ENCODE measurements at regions not wholly inside any gene's neighbourhood (a gene's known extent, or its start where the extent isn't known, plus 50 kb on each side); places are given as distances from the start of the nearest gene placed in this dataset.

GRCh38 chr5:125331987-125332598, 585.7 kb upstream of the ZNF608 start:
- Histone ChIP-seq H3K4me1 (ENCODE audit: control insufficient read depth, insufficient read depth, low read length) (no peaks in the 10 kb centered on the region), H3K27me3 (ENCODE audit: control insufficient read depth, insufficient read depth, low read length, poor library complexity, severe bottlenecking) (no peaks in the 10 kb centered on the region), H3K27ac (ENCODE audit: low read depth, low read length) (no peak overlapping the region), H3K9me3 (ENCODE audit: control insufficient read depth, low read length) (no peaks in the 10 kb centered on the region), H3K4me3 (ENCODE audit: low read length) (no peak overlapping the region), H3K9ac (ENCODE audit: extremely low read depth, low read length, poor library complexity, severe bottlenecking) (no peak overlapping the region), H3K36me3 (ENCODE audit: control insufficient read depth, insufficient read depth, low read length) (no peaks in the 10 kb centered on the region)
- H3K9me3 Mint-ChIP-seq, result no peaks in the 10 kb centered on the region
- H3K4me1 Mint-ChIP-seq, result peaks cover 17% of the 10 kb centered on the region
- no peak for DNase-seq
- no peak for TF ChIP-seq CTCF (conservative IDR thresholded peaks at IDR 0.05)
- no peak overlapping the region for H3K27ac Mint-ChIP-seq
- no CpG with 5 or more reads among the region's 1 CpG for WGBS, 2 experiments (ENCODE audit: insufficient coverage in 1 of 2, insufficient read length in 1 of 2)
- H3K4me3 Mint-ChIP-seq, result no peak overlapping the region
- H3K27me3 Mint-ChIP-seq (ENCODE audit: insufficient read depth), result no peaks in the 10 kb centered on the region
- no peaks in the 10 kb centered on the region for H3K36me3 Mint-ChIP-seq (ENCODE audit: low read depth)

- Histone ChIP-seq H3K27me3 (ENCODE audit: control insufficient read depth, insufficient read depth, low read length, poor library complexity, severe bottlenecking) (no peaks in the 10 kb centered on the region), H3K4me3 (ENCODE audit: low read length) (no peak overlapping the region), H3K9me3 (ENCODE audit: control insufficient read depth, low read length) (no peaks in the 10 kb centered on the region), H3K4me1 (ENCODE audit: control insufficient read depth, insufficient read depth, low read length) (no peaks in the 10 kb centered on the region), H3K9ac (ENCODE audit: extremely low read depth, low read length, poor library complexity, severe bottlenecking) (no peak overlapping the region), H3K36me3 (ENCODE audit: control insufficient read depth, insufficient read depth, low read length) (no peaks in the 10 kb centered on the region), H3K27ac (ENCODE audit: low read depth, low read length) (no peak overlapping the region)
- Mint-ChIP-seq H3K4me1 (peaks cover 15% of the 10 kb centered on the region), H3K27ac (no peak overlapping the region), H3K4me3 (no peak overlapping the region), H3K27me3 (ENCODE audit: insufficient read depth) (no peaks in the 10 kb centered on the region), H3K36me3 (ENCODE audit: low read depth) (no peaks in the 10 kb centered on the region), H3K9me3 (no peaks in the 10 kb centered on the region)
- no peak for DNase-seq
- no peak for TF ChIP-seq CTCF (conservative IDR thresholded peaks at IDR 0.05)
- WGBS, 2 experiments (ENCODE audit: insufficient coverage in 1 of 2, insufficient read length in 1 of 2), result 78% methylated on average over 2 of the region's 2 CpGs; no CpG with 5 or more reads in 1 of the 2 experiments
Measured at GRCh38 chr5:125333416-125333815, 587.0 kb upstream of the ZNF608 start.

- no peaks in the 10 kb centered on the region for H3K9me3 Mint-ChIP-seq
- Histone ChIP-seq H3K27me3 (ENCODE audit: control insufficient read depth, insufficient read depth, low read length, poor library complexity, severe bottlenecking) (no peaks in the 10 kb centered on the region), H3K9me3 (ENCODE audit: control insufficient read depth, low read length) (no peaks in the 10 kb centered on the region), H3K9ac (ENCODE audit: extremely low read depth, low read length, poor library complexity, severe bottlenecking) (no peak overlapping the region), H3K4me1 (ENCODE audit: control insufficient read depth, insufficient read depth, low read length) (no peaks in the 10 kb centered on the region), H3K4me3 (ENCODE audit: low read length) (no peak overlapping the region), H3K36me3 (ENCODE audit: control insufficient read depth, insufficient read depth, low read length) (no peaks in the 10 kb centered on the region), H3K27ac (ENCODE audit: low read depth, low read length) (no peak overlapping the region)
- no peak overlapping the region for H3K27ac Mint-ChIP-seq
- no peak for TF ChIP-seq CTCF (conservative IDR thresholded peaks at IDR 0.05)
- H3K27me3 Mint-ChIP-seq (ENCODE audit: insufficient read depth), result no peaks in the 10 kb centered on the region
- WGBS, 2 experiments (ENCODE audit: insufficient coverage in 1 of 2, insufficient read length in 1 of 2), result 41 to 43% methylated on average over 2 of the region's 2 CpGs
- no peak for DNase-seq
- no peak overlapping the region for H3K4me3 Mint-ChIP-seq
- no peaks in the 10 kb centered on the region for H3K36me3 Mint-ChIP-seq (ENCODE audit: low read depth)
- H3K4me1 Mint-ChIP-seq, result peaks cover 12% of the 10 kb centered on the region
Measured at GRCh38 chr5:125336401-125336800, 590.0 kb upstream of the ZNF608 start.
